CD4-positive, CD25-positive, alpha-beta regulatory T cell (primary cell): ENCODE measurements at regions not wholly inside any gene's neighbourhood (a gene's known extent, or its start where the extent isn't known, plus 50 kb on each side); places are given as distances from the start of the nearest gene placed in this dataset.

Experiments
- ATAC-seq, 2 donors: fragments of 150-1000 bp; cut with Tn5 transposase; one replicate each; pipeline ENCODE4 v1.10.0; 2021; ENCODE audit warnings: low read depth in 2 of 2, moderate number of reproducible peaks in 2 of 2, moderate library complexity in 1 of 2
- DNase-seq, 3 donors: peaks; one replicate each; pipeline versions ENCODE4 v3.0.0 to v3.0.0-alpha.2; 2012 to 2022; ENCODE audit warnings: mixed read lengths in 1 of 3
- H3K27ac ChIP-seq: one replicate; pipeline ENCODE4 v1.7.0; 2013; ENCODE audit warnings: mild to moderate bottlenecking, low read length; ENCODE audit not compliant: insufficient read depth, poor library complexity, severe bottlenecking
- H3K27me3 ChIP-seq: one replicate; pipeline ENCODE4 v1.7.0; 2013; ENCODE audit warnings: low read length; ENCODE audit not compliant: control insufficient read depth, insufficient read depth
- H3K36me3 ChIP-seq: one replicate; pipeline ENCODE4 v1.7.0; 2013; ENCODE audit warnings: mild to moderate bottlenecking, low read length, moderate library complexity; ENCODE audit not compliant: control insufficient read depth, insufficient read depth
- H3K4me1 ChIP-seq: 2 replicates; pipeline ENCODE4 v1.7.0; 2013; ENCODE audit warnings: mild to moderate bottlenecking, low read length; ENCODE audit not compliant: insufficient read depth, control insufficient read depth, poor library complexity, severe bottlenecking
- H3K4me3 ChIP-seq: one replicate; pipeline ENCODE4 v1.7.0; 2013; ENCODE audit warnings: low read depth, mild to moderate bottlenecking, low read length, moderate library complexity
- H3K9me3 ChIP-seq, 2 experiments: 1 replicate in 1 of 2; 2 replicates in 1 of 2; pipeline ENCODE4 v1.7.0; 2013; ENCODE audit warnings: low read length in 2 of 2, mild to moderate bottlenecking in 1 of 2, moderate library complexity in 1 of 2; ENCODE audit not compliant: control insufficient read depth in 2 of 2
- H3K27ac Mint-ChIP-seq, 3 donors: one replicate each; pipeline ENCODE4 v1.8.0; 2020 to 2022; ENCODE audit warnings: mild to moderate bottlenecking in 3 of 3, mixed read lengths in 3 of 3, moderate library complexity in 2 of 3
- H3K27me3 Mint-ChIP-seq: one replicate; pipeline ENCODE4 v1.8.0; 2022; ENCODE audit warnings: mild to moderate bottlenecking, mixed read lengths
- H3K36me3 Mint-ChIP-seq: one replicate; pipeline ENCODE4 v1.8.0; 2020; ENCODE audit warnings: mixed read lengths
- H3K4me1 Mint-ChIP-seq, 4 donors: one replicate each; pipeline ENCODE4 v1.8.0; 2020 to 2022; ENCODE audit warnings: mixed read lengths in 4 of 4, mild to moderate bottlenecking in 1 of 4
- H3K4me3 Mint-ChIP-seq, 4 donors: one replicate each; pipeline ENCODE4 v1.8.0; 2020 to 2022; ENCODE audit warnings: mild to moderate bottlenecking in 4 of 4, mixed read lengths in 4 of 4, moderate library complexity in 3 of 4
- H3K9me3 Mint-ChIP-seq, 7 donors: one replicate each; pipeline ENCODE4 v1.8.0; 2020 to 2022; ENCODE audit warnings: mixed read lengths in 7 of 7, mild to moderate bottlenecking in 3 of 7, moderate library complexity in 2 of 7

DNA sequence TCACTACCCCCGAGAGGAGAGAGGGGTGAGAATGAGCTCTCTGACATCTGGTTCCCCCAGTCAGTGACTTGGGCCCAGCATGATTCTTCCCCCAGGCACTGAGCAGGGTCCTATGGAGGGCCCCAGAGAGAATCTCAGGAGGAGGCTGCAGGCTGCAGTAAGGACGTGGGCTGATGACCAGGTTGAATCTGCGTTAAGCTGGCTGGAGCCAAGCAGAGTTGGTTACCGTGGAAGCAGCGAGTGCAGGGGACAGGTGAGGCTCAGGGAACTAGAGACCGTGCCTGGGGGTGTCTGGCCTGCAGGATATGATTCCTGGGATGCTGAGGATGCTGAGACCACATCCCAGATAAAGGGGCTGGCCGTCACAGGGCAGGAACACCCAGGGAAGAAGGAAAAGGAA is 314.3 kb upstream of the IRX1 start:
- peaks cover 0 to 14% (median 0%) of the 10 kb centered on the region in 7 donors for H3K9me3 Mint-ChIP-seq
- ATAC-seq: no peak
- Histone ChIP-seq H3K4me3 (no peak overlapping the region), H3K27ac (no peak overlapping the region), H3K4me1 (no peaks in the 10 kb centered on the region), H3K27me3 (no peaks in the 10 kb centered on the region), H3K36me3 (no peaks in the 10 kb centered on the region), H3K9me3 (peaks cover 0 to 2% of the 10 kb centered on the region in 2 experiments)
- no peaks in the 10 kb centered on the region for H3K36me3 Mint-ChIP-seq
- no peak overlapping the region for H3K27ac Mint-ChIP-seq
- H3K27me3 Mint-ChIP-seq: no peaks in the 10 kb centered on the region
- DNase-seq: no peak
- no peak overlapping the region for H3K4me3 Mint-ChIP-seq
- H3K4me1 Mint-ChIP-seq: no peaks in the 10 kb centered on the region

DNA sequence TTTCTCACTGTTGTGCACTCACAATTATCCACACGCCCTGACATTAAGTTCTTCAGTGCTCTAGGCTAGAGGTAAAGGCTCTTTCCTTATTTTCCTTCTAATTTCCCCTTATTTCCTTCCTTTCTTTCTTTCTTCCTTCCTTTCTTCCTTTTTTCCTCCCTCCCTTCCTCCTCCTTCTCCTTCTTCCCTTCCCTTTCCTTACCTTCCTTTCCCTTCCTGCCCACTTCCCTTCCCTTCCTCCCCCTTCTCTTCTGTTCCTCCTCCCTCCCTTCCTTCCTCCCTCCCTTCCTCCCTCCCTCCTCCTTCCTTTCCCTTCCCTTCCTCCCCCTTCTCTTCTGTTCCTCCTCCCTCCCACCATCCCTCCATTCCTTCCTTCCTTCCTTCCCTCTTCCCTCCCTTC is 317.0 kb upstream of the IRX1 start:
- no peaks in the 10 kb centered on the region for H3K27me3 ChIP-seq
- H3K36me3 Mint-ChIP-seq: no peaks in the 10 kb centered on the region
- H3K9me3 Mint-ChIP-seq: peaks cover 0 to 14% (median 2%) of the 10 kb centered on the region in 7 donors
- ATAC-seq: no peak
- no peaks in the 10 kb centered on the region for H3K4me1 ChIP-seq
- no peak overlapping the region for H3K27ac ChIP-seq
- H3K4me3 ChIP-seq: no peak overlapping the region
- no peak for DNase-seq
- H3K4me1 Mint-ChIP-seq: no peaks in the 10 kb centered on the region
- H3K4me3 Mint-ChIP-seq: no peak overlapping the region
- H3K27me3 Mint-ChIP-seq: no peaks in the 10 kb centered on the region
- no peak overlapping the region for H3K27ac Mint-ChIP-seq
- no peaks in the 10 kb centered on the region for H3K36me3 ChIP-seq
- H3K9me3 ChIP-seq: peaks cover 0 to 4% of the 10 kb centered on the region in 2 experiments

DNA sequence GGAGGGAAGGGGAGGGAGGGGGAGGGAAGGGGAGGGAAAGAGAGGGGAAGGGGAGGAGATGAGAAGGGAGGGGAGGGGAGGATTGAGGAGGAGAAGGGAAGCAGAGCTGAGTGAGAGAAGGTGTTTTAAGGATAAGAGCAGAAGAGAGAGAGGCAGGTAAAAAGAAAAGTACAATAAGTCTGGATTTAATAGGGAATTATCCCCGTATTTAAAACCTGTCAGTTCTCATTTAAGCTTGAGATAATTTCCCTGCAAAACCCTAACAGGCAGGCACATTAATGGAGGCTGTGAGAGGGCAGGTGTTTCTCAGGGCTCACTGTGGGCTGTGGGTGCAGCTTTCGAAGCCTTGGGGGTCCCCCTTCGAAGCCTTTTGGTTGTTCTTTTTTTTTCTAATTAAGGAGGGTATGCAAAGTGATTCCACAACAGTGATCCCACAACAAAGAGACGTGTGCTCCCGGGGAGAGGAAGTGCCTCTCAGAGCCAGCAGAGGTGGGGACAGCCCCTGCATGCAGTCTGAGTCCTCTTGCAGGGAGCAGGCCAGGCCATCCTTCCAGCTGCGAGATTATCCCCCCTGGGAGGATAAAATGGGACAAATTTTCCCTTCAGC is 317.9 kb upstream of the IRX1 start:
- Mint-ChIP-seq H3K4me1 (no peaks in the 10 kb centered on the region), H3K27ac (no peak overlapping the region), H3K4me3 (no peak overlapping the region), H3K36me3 (no peaks in the 10 kb centered on the region), H3K27me3 (no peaks in the 10 kb centered on the region), H3K9me3 (peaks cover 0 to 18% (median 2%) of the 10 kb centered on the region in 7 donors)
- no peaks in the 10 kb centered on the region for H3K36me3 ChIP-seq
- H3K27ac ChIP-seq: no peak overlapping the region
- ATAC-seq: no peak
- no peaks in the 10 kb centered on the region for H3K27me3 ChIP-seq
- DNase-seq: no peak
- no peak overlapping the region for H3K4me3 ChIP-seq
- peaks cover 4 to 8% of the 10 kb centered on the region in 2 experiments for H3K9me3 ChIP-seq
- H3K4me1 ChIP-seq: no peaks in the 10 kb centered on the region

DNA sequence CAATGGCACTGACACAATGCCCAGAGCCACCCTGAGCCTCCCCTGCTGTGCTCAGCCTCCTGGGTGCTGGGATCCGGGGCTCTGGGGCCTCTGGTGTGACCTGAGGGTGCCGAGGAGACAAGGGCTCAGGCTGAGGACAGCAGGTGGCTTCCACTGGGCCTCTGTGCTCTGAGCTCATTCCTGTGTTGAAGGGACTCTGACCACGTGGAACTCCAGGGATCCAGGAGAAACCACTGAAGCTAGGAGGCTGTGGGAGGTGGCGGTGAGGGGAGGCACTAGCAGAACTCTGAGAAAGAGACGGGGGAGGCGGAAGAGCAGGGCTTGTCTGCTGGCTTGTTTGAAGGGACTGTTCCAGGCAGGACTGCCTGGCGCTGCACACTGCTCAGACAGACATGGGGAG is 318.7 kb upstream of the IRX1 start:
- Histone ChIP-seq H3K4me3 (no peak overlapping the region), H3K27me3 (no peaks in the 10 kb centered on the region), H3K9me3 (peaks cover 4 to 10% of the 10 kb centered on the region in 2 experiments), H3K4me1 (no peaks in the 10 kb centered on the region), H3K27ac (no peak overlapping the region), H3K36me3 (no peaks in the 10 kb centered on the region)
- no peaks in the 10 kb centered on the region for H3K27me3 Mint-ChIP-seq
- no peak for DNase-seq
- no peak overlapping the region for H3K27ac Mint-ChIP-seq
- ATAC-seq: no peak
- no peak overlapping the region for H3K4me3 Mint-ChIP-seq
- H3K4me1 Mint-ChIP-seq: no peaks in the 10 kb centered on the region
- H3K9me3 Mint-ChIP-seq: peaks cover 0 to 18% (median 2%) of the 10 kb centered on the region in 7 donors
- no peaks in the 10 kb centered on the region for H3K36me3 Mint-ChIP-seq

DNA sequence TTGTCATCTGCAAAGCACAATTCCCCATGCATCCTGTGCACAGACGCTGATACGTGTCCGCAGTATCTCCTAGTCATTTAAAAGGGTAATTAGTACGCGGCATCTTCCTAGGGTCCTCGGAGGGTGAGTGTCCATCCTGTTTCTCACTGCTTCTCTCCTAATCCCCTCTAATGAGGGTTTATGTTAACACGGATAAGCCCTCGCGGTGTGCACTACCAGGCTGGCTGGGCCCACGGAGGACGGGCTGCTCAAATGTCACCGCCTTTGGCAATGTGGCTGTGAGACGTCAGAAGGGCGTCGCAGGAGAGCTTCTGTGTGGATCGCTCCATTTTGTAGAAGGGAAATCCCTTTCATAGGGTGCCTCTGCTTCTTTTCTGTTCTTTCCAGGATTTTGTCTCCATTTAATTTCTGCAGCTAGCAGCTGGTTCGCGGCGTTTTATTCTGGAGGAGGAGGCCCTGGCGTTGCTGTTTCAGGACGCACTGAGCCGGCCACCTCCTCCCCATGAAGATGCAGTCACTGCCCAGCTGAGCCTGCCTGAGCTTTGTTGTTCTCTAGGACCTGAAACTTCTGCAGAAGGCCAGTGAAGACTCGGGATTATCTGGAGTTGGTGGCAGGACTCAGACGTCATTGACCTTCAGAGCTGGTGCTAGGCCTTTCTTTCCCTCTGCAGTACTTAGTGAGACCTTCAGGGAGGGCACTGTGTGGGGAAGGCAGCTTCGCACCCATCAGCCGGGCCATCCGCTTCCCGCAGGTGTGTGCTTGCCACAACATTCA is 326.1 kb upstream of the IRX1 start:
- no peak overlapping the region for H3K4me3 Mint-ChIP-seq
- Histone ChIP-seq H3K27ac (no peak overlapping the region), H3K4me1 (no peaks in the 10 kb centered on the region), H3K4me3 (no peak overlapping the region), H3K9me3 (peaks cover 0 to 19% of the 10 kb centered on the region in 2 experiments), H3K36me3 (no peaks in the 10 kb centered on the region), H3K27me3 (no peaks in the 10 kb centered on the region)
- H3K4me1 Mint-ChIP-seq: no peaks in the 10 kb centered on the region
- DNase-seq (no peak), ATAC-seq (no peak)
- peaks cover 4% of the 10 kb centered on the region for H3K27me3 Mint-ChIP-seq
- peaks cover 0 to 27% (median 3%) of the 10 kb centered on the region in 7 donors for H3K9me3 Mint-ChIP-seq
- no peak overlapping the region for H3K27ac Mint-ChIP-seq
- H3K36me3 Mint-ChIP-seq: no peaks in the 10 kb centered on the region

DNA sequence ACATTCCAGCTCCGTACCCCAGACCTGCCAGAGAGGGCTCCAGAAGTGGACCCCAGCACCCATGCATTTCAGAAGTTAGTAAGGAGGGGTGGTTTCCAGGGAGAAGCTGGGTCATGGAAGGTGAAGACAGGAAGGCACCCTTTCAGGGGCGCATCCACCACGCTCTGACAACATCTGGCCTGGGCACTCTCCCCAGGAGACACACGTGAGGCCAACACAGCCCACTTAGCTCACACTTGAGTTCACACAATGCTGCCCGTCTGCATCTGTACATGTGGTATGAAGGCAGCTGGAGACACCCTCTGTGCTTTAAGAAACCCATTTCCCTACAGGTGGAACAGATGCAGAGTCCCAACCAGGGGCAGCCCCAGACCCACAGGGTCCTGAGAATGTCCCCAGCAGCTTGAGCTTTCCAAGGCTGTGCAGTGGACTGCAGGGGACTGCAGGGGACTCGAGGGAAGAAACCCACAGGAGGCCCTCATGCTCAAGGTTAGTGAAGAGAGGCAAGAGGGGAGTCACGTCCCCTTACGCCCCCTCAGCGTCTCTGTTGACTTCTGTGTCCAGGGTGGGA is 326.8 kb upstream of the IRX1 start:
- ATAC-seq (no peak), DNase-seq (no peak)
- peaks cover 4% of the 10 kb centered on the region for H3K27me3 Mint-ChIP-seq
- H3K9me3 Mint-ChIP-seq: peaks cover 0 to 25% (median under 1%) of the 10 kb centered on the region in 7 donors
- Histone ChIP-seq H3K27me3 (no peaks in the 10 kb centered on the region), H3K4me1 (no peaks in the 10 kb centered on the region), H3K4me3 (no peak overlapping the region), H3K36me3 (no peaks in the 10 kb centered on the region), H3K9me3 (peaks cover 0 to 19% of the 10 kb centered on the region in 2 experiments), H3K27ac (no peak overlapping the region)
- H3K4me3 Mint-ChIP-seq: no peak overlapping the region
- H3K36me3 Mint-ChIP-seq: no peaks in the 10 kb centered on the region
- H3K4me1 Mint-ChIP-seq: no peaks in the 10 kb centered on the region
- no peak overlapping the region for H3K27ac Mint-ChIP-seq

DNA sequence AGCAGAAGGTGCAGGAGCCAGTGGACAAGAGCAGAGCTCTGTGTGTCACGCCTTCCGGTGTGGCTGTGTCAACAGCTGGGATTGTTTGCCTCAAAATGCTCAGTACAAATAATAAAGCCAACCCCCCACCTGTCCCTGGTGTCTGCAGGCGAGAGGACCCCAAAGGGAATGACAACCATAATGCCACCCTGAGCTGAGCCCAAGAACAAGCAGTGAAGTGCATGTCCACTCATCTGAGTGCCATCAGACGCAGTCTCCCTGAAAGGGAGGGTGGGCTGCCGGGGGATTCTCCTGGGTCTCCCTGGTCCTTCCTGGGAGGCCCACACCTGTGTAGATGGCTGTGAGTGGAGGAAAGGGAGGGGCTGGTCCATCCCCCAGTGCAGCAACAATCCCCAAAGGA is 328.8 kb upstream of the IRX1 start:
- Histone ChIP-seq H3K36me3 (no peaks in the 10 kb centered on the region), H3K27me3 (no peaks in the 10 kb centered on the region), H3K4me1 (no peaks in the 10 kb centered on the region), H3K4me3 (no peak overlapping the region), H3K9me3 (peaks cover 0 to 10% of the 10 kb centered on the region in 2 experiments), H3K27ac (no peak overlapping the region)
- Mint-ChIP-seq H3K27me3 (peaks cover 4% of the 10 kb centered on the region), H3K4me1 (no peaks in the 10 kb centered on the region), H3K4me3 (no peak overlapping the region), H3K36me3 (no peaks in the 10 kb centered on the region), H3K9me3 (peaks cover 0 to 18% (median 4%) of the 10 kb centered on the region in 7 donors), H3K27ac (no peak overlapping the region)
- ATAC-seq (no peak), DNase-seq (no peak)
